NCI-H2107 treated with DMSO at 0.1 percent for 48 hours (cell line): ENCODE measurements at regions not wholly inside any gene's neighbourhood (a gene's known extent, or its start where the extent isn't known, plus 50 kb on each side); places are given as distances from the start of the nearest gene placed in this dataset.

Source experiments
- DNase-seq: peaks from one replicate; lab custom pipeline; 2025; ENCODE audit not compliant: unreplicated experiment; lab: John Stamatoyannopoulos, UW

DNA sequence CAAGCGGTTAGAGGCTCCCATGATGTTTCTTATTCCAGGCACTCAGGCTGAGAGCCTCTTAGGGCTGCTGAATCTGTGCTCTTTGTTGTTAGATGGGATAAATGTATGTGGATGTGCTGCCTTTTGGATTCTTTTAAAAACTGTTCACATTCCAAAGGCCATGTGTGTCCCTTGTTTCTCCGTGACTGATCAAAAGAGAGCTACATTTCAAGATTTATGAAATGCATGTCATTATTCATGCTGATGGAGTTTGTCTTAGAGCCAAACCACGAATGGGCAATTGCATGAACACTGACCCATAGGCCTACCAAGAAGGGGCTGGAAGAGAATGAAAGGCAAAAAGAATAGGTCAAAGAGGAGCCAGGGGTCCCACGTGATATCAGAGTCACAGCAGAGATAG lies 104.9 kb upstream of the TSHZ2 start:
- no peak for DNase-seq

DNA sequence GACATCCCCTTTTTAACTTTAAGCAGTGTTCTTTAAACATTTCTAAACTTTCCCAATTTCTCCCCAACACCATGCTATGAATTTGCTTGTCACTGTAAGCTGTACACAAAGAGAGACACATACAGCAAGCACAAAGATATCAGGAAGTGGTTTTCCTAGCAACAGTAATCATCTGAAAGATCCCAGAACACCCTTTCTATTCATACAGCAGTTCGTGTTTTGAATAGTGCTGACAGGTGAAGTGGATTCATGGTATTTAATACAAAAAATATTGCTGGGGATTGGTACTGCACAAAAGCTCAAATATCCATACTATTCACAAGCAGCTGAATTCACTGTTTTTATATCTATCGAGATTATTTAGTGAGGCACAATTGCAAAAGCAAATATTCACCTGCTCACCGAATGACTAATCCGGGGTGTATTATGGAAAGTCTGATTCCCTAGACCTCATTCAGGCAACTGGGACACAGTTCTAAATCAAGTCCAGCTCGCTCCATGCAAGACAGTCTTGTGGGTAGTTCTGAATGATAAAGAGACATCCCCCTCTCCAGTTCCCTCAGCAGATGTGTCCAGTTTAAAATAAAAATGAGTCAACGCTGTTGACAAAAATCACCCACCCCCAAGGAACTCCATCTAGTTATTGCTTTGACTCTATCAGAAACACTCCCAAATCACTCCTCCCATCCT lies 107.1 kb upstream of the TSHZ2 start:
- DNase-seq: no peak

DNA sequence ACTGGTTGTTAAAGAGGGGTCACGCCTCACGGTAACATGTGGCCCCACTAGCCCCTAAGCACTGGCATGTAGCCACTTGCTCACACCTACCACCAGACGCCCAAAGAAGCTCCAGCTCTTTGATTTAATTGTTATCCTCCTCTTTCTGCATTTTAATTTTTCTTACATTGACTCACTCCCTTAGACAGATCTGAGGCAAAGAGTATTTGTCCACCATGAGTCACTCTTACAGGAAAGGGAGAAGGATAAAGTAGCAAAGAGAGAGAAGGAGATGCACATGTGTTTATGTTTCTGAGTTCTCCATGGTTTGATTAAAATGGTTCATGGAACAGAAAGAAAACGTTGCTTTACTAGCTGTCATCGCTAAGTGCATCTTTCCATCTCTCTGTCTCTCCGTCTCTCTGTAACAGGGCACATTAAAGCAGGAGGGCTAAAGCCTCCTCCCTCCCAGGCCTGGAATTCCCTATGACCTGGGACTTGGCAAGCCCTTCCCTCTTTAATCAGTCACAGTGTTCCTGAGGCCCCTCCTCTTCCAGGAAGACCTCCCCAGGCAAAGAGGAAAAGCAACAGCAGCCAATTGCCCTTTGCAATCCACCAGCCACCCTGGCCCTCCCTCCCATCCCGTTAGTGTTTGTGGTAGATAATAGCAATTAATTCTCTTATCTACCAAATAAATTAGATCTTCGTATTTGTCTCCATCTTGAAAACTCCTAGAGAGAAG lies 112.8 kb upstream of the TSHZ2 start:
- DNase-seq: no peak

DNA sequence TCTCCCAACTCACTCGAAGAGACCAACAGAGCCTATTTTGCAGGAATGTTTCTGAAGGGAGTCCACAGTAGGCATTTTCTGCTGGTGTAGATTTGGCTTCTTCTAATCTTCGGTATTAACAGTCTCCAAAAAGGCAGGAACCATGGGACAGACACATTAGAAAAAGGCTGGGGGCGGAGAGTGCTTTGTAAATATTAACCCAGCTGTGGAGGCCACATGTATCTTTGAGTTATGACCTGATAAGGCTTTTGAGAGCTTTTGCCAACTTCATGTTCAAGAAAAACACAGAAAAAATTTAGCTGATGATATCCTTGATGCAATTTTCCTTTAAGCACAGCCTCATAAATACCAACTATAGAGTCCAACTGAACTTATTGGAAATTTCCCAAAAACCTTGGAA lies 119.4 kb upstream of the TSHZ2 start:
- no peak for DNase-seq

DNA sequence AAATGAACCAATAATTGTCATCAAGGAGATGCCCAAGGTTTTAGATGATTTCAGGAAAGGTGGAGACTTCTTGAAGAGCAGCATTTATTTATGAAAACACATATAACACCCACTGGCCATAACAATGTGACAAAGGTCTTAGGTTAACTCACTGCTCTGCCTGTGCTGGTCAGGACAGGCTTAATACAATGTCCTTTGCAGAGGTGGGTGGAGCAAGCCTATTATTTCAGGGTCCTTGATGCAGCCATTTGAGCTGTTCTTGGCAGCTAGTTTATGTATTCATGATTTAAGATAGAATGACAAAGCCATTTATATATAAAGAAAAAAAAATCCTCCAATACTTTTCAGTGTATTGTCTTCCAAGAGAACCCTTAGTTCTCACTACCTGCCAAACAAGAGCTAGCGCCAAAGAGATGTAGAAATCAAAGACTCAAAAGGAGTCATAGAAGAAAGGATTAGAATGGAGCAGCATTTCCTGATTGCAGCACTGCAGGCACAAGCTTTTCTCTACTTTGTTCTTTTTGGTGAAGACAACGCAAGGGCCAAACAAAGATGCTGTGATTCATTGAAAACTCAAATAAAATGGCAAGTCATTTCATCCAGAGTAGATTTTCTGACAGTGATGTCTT lies 124.3 kb upstream of the TSHZ2 start:
- no peak for DNase-seq

DNA sequence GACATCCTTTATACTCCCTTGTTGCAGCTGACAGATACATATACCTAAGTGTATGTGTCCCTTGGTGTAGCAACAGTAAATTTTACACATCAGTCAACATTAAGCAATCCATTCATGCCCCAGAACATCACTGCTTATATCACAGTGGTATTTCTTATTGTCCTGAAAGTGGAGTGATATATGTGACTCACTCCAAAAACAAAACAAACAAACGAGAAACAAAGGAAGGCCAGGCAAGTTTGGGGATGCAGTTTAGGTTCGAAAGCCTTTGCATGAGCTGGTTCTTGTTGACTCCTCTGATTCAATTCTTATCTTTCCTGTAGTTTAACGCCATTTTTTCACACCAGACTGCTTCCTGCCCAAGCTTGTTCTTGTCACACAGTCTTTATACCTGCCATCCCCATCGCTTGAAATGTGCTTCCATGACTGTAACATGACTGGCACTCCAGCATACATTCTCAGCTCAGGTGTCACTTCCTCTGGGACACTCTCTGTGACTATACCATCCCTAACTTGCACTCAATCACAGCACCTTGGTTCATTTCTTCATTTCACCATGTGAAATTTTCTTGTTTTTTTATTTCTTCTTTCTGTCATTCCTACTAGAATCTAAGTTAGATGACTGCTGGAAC lies 125.0 kb upstream of the TSHZ2 start:
- no peak for DNase-seq

DNA sequence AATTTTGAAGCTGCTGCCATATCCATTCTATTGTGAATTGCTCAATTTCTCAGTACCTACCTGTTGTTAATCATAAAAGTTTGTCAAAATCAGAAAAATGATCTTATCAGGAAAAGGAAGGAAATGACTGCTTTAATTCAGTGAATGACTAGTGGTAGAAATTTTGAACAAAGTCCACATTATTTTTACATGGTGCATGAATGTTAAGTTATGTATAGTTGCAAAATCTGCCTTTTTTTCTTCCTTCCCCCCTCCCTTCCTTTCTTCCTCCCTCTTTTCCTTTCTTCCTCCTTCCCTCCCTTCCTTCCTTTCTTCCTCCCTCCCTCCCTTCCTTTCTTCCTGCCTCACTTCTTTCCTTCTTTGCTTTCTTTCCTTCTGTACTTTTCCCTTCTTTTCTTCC lies 127.1 kb upstream of the TSHZ2 start:
- DNase-seq: no peak

DNA sequence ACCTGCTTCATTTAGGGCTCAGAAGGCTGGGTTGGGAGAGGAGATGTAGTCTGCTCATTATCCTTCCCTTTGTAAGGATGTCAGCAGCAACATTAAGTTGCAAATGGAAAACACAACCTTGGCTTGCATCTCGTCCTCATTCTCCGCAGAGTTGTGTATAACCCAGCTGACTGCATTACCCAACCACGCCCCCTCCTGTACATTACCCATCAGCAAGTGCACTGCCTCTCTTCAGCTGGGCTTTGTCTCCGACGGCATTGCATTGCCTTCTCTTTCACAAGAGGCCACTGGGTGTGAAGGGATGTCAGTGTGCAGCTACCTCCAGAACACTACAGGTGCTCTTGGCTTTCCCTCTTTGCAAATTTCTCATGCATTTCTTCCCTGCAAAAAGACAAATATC lies 128.7 kb upstream of the TSHZ2 start:
- no peak for DNase-seq

DNA sequence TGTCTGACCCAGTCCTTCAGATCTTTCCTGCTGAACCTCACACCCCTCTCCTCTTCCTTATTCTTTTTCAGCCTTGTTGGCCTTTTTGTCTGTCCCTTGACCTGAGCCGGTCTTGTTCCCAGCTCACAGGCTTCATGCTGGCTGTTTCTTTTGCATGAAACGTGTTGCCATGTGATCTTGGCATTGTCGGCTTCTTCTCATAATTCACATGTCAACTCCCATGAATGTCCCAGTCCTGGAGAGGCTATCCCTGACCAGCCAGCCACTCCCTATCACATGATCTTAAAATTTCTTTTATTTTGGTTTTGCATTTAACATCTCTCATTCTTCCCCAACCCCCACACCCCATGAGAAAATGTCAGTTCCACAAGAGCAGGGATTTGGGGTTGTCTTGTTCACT lies 131.2 kb upstream of the TSHZ2 start:
- no peak for DNase-seq

DNA sequence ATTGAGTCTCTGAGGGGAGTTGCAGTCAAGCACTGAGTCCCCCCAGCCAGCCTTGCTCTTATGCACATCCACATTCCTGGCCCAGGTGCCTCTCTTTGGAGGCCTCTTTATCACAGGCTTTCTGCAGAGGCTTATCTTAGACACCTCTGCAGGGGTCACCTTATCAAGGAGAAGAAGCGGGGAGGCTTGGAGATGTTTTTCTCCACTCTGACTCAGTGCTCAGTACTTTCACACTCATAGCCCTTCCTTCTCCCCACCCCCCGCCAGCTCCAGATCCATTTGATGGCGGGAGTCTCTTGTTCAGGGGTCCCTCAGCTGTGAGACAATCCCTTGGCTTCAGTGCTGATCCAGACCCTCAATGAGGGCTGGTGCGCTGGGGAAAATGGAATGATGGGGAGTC lies 132.1 kb upstream of the TSHZ2 start:
- no peak for DNase-seq

DNA sequence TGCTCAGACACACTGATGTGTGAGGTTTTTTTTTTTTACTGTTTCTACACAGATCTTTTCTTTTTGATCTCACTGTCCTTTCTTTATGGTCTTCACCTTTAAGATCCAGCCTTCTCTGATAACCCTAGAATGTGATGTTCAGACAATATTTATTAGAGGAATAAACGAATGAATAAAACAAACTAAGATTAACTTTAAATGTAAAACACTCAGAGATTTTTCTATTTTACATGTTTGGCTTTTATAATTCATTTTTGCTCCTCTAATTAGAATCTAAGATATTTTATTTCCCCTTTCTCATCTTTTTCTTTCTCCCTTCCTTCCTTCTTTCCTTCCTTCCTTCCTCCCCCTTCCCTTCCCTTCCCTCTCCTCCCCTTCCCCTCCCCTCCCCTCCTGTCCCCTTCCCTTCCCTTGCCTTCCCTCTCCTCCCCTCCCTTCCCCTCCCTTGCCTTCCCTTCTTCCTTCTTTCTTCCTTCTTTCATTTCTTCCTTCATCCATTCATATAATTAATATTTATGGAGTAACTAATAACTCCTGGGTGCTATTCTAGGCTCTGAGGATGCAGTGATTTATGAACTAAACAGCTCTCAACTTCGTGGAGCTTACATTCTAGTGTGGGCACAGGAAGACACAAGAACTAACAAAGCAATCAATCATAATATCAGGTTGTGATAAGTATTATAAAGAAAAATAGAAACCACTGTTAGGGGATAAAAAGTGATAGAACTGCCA lies 133.5 kb upstream of the TSHZ2 start:
- no peak for DNase-seq

DNA sequence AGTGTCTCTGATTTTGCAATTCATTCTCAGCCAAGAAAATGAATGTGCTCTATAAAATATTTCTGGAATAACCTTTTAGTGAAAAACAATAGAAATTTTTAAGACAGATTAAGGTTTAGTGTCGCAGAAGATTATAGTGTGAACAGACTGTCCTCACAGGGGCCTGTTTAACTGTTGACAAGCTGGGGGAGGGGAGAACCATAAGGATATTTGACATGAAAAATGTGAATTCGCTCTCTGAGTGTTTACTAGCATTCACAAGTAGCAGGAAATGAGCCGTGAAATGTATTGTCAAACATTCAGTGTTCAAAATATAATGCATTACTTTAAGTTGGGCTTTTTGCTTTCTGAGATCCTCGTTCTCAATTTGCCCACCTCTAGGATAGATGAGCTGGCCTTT lies 134.8 kb upstream of the TSHZ2 start:
- DNase-seq: peak; percentile 66

DNA sequence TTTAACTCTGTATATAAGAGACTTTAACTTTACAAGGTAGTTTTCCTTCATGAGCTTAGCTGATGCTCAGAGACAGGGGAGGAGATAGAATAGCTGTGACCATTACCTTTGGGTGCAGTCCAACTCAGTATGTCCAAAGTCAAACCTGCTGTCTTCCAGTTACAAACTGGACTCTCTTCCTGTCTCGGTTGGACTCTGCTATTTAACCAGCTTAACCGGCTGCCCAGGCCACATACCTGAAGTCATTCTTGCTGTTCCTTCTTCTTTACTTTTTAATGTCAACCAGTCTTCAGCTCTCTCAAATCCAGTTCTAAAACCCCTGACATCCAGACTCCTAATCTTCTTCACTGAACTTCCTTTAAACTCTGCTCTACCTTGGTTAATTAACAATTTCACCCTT lies 138.3 kb upstream of the TSHZ2 start:
- DNase-seq: no peak

DNA sequence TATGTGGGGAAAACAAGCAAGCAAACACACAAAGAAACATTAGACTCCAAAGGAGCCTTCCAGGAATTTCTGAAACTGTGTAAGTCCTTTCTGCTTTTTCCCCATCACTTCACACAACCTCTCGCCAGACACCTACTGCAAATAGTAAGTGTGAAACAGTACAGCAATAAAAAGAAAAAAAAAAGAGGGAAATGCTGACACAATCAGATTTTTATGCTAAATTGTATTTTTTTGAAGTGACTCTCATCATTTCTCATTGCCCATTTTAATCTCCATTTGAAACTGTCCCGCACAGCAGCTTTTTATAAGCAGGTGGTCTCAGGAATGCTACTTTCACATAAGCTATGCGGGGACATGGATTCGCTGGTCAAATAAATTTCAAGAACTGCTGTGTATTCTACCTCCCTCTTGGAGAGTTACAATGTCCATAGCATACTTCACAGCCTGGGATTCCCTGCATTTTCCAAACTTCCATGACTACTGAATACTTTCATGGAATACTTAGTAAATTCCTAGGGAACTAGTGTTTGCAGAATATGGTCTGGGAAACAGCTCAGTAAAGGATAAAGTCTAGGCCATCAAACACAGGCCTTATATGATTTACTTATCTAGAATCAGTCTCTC lies 139.9 kb upstream of the TSHZ2 start:
- DNase-seq: no peak

DNA sequence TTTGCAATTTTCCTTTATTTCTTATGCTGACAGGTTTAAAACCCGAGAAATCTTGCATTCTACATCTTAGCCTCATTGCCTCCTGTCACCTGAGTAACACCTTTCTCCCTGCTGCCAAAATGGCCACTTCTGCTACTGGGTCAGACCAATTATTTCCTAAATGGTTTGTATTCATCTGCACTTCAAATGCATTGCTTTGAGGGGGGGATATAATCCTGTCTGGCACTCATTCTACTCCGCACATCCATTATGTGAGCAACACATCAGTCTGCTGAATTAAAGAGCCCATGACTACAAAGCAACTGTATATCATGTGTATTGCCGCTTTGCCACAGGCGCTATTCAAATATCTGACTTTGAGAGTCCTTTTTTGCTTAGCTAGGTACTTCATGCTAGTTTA lies 141.6 kb upstream of the TSHZ2 start:
- no peak for DNase-seq

DNA sequence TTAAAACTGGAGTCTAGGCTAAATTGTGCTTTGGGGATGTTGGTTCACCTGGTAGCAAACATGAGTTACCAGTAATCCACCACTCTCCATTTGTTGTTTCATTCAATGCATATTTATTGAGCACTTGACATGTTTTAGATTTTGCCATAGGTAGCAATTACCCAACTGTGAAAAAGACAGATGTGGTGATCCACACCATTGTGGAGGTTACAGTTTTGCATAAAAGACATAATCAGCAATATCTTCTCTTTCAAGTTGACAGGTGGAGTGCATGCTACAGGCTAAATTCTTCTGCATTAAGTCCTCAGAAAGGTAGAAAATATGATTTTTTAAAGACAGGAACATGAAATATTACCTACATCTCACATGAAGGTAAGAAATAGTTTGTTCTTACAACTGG lies 143.0 kb upstream of the TSHZ2 start:
- no peak for DNase-seq

DNA sequence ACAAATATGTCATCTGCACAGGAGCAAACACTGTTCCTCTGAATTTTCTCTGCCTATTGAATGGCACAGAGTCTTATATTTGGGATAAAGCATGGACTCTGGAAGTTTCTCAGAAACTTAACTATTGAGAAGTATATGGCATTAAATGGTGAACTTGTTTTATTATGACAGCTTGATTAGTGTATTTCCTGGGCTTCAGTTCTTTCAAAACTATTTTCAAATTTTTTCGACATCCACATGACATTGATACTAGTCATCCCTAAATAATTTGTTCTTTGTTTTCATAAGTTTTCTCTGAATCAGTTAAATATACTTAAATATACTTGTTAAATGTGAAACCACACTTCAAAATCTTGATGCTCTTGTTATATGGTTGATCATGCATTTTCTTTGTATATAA lies 144.0 kb upstream of the TSHZ2 start:
- no peak for DNase-seq

DNA sequence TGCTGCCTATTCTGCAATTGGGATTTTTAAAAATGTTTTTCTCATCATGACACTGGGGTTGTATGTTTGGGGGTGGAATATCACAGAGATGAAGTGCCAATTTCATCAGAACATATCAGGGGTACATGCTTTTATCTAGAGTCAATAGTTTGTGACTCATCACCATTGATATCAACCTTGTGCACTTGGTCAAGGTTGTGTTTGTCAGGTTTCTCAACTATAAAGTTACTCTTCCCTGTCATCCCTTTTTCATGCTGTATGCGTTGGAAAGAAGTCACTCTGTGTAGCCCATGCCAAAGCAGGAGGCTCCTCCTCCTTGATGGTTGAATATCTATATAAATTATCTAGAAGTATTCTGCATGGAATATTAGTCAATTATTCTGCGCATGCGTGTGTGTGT lies 145.4 kb upstream of the TSHZ2 start:
- DNase-seq: no peak

DNA sequence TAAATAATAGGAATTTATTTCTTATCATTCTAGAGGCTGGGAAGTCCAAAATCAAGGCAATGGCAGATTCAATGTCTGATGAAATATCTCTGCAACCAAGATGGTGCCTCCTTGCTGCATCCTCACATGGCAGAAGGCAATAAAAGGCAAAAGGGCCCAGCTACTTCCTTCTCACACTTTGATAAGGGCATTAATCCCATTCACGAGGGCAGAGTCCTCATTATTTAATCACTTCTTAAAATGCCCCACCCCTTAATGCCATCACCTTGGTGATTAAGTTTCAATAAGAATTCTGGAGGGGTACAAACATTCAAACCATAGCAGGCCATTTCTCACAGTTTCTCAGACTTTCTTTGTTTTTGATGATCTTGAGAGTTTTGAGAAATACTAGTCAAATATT lies 145.8 kb upstream of the TSHZ2 start:
- DNase-seq: no peak

DNA sequence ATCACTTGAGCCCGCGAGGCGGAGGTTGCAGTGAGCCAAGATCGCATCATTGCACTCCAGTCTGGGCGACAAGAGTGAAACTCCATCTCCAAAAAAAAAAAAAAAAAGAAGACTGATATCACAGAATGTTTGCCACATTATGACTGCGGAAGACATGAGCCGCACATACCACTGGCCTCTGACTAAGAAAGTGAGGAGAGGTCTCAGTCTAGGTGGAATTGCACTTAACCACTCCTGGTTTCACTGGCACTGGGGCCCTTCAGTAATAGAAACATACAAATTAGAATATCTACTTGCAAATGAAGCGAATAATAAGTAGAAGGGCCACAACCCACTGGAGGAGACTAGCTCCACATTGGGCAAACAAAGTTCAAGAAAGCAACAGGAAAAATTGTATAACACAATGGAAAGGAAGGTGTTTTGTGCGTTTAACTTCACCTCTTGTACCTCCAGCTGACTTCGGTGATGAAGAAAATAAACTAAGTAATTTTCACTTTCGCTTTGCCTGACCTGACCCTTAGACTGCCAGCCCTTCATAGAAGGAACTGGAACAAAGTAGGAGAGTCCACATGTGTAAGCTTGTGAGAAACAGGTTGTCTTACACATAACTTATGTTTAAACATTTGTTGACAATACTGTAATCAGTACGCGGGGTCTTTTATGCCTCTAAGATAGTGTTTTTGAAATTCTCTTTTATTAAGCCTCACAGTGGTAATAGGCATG lies 147.5 kb upstream of the TSHZ2 start:
- no peak for DNase-seq
